GM19043 (cell line): ENCODE measurements at regions not wholly inside any gene's neighbourhood (a gene's known extent, or its start where the extent isn't known, plus 50 kb on each side); places are given as distances from the start of the nearest gene placed in this dataset.
"Not testable (repeated sequence)": the region's sequence is repeated elsewhere in the genome, so short reads cannot be mapped to it uniquely, and the experiment has no call there.

Experiments used
- ATAC-seq: cut with Tn5 transposase; IDR thresholded peaks from one replicate; pipeline ENCODE4 v1.9.1; 2021; ENCODE audit warnings: low read depth; ENCODE audit not compliant: unreplicated experiment

DNA sequence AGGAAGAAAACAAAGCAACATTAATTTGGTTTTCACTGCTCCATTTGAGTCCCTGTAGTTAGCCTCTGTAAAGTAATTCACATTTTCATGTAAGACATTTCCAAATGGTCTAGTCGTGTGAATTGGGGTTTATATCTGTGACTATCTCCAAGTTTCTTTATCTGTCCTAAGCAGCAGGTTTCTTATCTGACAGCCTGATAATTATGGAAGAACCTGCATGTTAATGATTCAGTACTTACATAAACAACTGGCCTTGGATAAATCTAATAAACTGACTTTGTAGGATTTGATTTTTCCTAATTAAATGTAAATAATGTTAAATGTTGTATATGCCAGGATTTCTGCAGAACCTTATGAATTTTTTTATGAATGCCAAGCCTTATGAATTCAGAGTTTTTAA, 964.9 kb downstream of the NR2F1-AS1 start:
- no peak for ATAC-seq

GRCh38 chr5:92613546-92613945, 967.5 kb downstream of the NR2F1-AS1 start:
- ATAC-seq = no peak

DNA sequence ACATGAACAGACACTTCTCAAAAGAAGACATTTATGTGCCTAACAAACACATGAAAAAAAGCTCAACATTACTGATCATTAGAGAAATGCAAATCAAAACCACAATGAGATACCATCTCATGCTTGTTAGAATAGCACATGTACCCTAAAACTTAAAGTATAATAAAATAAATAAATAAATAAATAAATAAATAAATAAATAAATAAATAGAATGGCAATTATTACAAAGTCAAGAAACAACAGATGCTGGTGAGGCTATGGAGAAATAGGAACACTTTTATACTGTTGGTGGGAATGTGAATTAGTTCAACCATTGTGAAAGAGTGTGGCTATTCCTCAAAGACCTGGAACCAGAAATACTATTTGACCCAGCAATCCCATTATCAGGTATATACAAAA, 970.6 kb downstream of the NR2F1-AS1 start:
- ATAC-seq = not testable (repeated sequence)

DNA sequence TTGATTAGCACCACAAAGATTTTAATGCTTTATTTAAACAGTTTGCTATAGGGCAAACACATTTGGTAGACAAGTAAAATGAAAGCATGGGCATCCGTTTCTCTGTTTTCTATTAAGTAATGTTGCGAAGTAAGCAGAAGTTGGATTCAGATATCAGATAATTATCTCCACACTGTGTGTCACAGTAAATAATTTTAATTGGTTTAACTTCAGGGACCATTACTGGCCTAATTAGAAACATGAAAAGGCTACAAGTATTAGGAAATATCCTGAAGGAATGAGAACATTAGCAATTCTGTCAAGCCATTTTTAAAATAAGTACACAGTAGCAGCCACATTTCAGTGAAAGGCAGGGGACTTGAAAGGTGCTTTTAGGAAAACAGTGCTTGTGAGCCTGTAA, 975.4 kb downstream of the NR2F1-AS1 start:
- no peak for ATAC-seq

GRCh38 chr5:92599217-92599810, 981.7 kb downstream of the NR2F1-AS1 start:
- ATAC-seq = no peak

DNA sequence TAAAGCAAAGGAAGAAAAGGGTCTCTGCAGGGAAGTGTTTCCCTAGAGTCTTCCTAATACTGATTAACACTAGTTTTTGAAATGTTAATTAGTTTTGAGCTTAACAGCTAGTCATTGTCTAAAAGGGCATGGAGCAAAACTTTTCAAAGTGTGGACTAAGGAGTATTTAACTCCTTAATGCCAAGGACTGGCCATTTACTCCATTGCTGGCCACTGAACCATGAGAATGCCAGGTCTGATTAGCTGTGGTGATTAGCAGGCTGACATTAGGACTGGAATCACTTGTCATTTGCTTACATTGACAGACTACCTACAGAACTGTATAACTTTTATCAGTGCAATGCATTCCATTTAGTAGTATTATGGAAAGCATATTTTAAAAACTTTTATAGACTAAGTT, 987.0 kb downstream of the NR2F1-AS1 start:
- no peak for ATAC-seq

DNA sequence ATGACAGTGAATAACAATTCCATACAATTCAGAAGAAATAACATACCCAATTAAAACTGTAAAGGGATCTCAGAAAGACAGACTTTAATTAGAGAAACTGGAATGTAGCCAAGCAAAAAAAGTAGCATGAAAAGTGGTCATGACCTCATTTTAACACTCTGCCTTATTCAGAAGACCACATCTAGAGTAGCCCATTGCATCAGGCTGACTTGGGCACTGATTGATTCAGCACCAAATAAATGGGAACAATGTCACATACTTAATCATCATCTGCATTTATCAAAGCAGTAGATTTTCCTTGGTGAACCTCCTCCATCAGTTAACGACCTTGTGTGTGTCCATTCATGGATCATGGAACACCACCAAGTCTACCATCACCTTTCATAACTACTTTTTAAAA, 992.1 kb downstream of the NR2F1-AS1 start:
- ATAC-seq = no peak

DNA sequence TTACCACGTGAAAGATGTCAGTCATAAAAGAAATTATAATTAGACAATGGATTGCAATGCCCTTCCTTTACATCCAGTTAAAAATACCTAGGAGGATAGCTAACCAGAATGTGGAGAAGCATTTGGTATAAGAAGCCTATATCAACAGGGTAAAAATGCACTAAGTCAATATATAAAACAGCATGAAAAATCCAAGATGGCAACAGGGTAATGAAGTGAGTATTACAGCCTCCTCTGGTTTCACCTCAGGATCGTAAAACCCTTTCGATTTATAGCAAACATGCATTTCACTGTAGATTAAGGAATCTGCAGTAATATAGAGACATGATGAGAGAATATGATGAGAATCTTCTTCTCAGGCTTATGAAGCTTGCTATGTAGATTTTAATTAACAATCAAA, 999.3 kb downstream of the NR2F1-AS1 start:
- ATAC-seq = no peak

DNA sequence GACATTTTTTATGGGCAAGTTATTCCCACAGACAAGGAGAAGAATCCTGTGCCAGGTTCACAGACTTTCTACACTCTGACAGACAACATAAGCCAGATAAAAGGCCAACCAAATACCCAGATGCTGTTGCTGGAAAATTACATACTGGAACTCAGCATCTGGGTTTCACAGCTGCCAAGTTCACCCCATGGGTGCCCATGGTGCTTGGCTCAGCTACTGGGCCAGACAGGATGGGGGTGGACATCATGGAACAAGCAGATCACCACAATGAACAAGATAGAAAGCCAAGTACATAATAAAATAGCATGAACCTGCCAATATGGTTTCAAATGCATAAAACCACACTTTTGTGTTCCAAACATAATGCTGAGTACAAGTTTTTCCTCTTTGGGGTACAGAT, 999.8 kb downstream of the NR2F1-AS1 start:
- ATAC-seq = no peak

DNA sequence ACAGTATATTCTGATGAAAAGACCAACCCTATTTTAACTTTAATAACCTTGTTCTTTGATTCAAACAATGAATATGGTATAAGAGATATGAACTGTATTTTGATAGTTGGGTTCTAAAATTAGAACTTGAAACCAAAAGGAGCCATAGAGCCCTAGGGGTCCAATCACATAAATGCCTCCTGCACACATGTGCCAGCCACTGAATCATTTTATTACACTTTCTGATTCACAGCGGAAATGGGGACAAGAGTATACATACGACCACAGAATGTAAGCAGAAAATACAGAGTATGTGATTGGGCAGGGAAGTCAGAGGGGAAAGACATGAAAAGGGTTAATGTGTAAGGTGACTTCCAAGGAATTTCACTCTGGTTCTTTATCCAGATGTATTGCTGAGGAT, 1000.2 kb downstream of the NR2F1-AS1 start:
- ATAC-seq = no peak

DNA sequence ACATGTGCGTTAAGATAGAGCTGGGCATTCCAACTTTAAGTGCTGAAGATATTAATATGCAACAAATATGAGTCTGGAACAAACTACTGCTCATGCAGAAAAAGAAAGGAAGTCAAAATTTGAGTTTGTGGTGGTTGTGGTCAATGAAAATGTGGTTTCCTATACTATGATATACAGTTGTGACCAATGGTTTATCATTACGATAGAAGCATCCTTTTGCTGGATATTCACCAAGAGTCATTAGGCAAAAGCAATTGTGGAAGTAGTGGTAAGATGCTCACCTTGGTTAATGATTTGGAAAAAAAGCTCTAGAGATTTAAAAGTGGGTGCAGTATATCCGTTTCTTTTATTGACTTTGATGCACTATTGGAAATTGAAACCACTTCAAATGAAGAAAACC, 1007.0 kb downstream of the NR2F1-AS1 start:
- ATAC-seq = no peak

DNA sequence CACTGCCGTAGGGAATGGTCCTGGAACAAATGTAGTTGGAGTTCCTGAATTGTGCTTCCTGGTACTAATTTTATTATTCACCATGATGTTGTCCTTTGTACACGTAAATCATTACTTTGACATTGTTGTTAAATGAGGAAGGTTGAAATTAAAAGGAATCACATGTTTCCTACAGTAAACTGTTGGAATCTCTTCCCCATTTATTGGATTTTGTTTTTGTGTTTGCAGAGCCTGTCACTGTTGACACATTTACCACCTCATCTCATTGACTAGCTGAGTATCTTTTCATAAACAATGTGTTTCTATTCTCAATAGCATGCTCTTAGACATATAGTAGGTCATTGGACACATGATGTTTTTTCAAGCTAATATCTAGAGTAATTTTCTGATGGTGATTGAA, 1012.5 kb downstream of the NR2F1-AS1 start:
- ATAC-seq = no peak

DNA sequence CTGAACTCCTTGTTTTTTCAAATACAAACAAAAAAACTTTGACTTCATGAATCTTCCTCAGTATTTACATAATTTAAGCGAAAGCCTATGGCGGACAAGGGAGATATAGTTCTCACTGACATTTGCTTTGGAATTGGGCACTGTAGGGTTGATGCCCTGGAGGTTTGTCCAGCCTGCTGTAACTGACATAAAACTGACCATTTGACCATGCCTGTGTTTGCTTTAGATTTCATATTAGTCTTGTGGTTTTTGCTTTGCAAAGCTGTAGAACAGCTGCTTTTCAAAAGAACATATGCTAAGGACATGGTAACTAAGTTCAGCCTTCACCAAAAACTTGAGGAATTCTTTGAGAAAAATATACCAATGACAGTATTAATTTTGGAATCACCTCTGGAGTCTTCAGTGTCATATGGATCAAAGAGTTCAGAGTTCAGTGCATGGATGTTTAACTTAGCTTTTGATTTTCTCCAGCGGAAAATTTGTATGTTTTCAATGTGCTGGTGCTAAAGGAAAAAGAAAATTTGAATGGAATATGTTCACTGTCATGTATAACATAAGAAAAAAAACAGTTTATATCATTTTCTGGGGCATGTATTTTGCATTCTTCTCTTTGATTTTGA, 1013.1 kb downstream of the NR2F1-AS1 start:
- ATAC-seq = no peak

DNA sequence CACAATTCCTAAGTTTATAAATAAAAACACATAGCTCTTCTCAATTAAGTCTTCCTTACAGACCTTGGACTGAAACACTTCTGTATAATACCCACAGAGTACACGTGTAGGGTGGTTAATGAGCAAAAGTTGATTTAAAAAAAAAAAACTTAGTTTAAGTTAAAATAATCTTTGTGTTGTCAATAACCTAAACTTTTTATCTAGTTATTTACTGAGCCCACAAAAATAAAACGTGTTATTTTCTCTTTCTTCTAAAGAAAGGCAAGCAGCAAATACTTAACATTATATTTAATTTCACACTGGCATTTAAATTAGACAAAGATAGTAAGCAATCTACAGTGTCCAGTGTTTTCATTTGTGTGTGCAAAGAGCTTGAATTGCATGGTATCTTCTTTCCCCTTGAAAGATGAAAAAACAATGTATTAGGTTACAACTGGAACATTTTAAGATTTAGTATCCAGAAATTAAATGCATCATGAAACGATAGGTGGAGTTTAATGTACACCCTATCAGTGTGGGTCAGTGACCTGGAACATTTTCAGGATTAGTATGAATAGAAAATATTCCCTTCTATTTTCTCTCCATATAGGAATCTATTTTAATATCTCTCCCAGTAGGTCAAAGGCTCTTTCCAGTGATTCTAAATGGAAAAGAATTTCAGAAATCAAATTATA, 1014.8 kb downstream of the NR2F1-AS1 start:
- ATAC-seq = no peak

- no peak for ATAC-seq
Observed at GRCh38 chr5:92565673-92566072, 1015.3 kb downstream of the NR2F1-AS1 start.

- no peak for ATAC-seq
Observed at GRCh38 chr5:92562065-92562464, 1019.0 kb downstream of the NR2F1-AS1 start.

DNA sequence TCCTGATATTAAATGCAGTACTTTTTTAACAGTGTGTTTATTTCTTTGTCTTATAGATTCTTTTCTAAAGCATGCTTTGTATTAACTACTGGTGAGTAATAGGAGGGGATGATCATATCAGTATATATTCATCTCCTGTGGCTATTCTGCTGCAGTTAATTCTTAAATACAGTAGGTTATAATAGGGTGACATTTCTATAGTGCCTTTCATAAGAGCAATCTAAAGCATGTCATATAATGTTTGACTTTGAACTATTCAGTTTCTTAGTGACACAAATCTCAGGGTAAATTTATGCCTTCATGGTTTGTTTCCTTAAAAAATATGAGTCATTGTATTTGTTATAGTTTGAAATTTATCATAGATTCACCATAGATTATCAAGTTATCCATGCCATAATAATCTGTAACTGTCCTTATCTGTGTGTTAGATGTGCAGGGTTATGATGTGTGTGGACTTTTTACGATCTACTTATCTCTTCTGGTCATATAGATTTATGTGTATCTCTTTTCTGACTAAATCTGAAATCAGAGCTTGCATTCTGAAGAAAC, 1019.5 kb downstream of the NR2F1-AS1 start:
- ATAC-seq = no peak

DNA sequence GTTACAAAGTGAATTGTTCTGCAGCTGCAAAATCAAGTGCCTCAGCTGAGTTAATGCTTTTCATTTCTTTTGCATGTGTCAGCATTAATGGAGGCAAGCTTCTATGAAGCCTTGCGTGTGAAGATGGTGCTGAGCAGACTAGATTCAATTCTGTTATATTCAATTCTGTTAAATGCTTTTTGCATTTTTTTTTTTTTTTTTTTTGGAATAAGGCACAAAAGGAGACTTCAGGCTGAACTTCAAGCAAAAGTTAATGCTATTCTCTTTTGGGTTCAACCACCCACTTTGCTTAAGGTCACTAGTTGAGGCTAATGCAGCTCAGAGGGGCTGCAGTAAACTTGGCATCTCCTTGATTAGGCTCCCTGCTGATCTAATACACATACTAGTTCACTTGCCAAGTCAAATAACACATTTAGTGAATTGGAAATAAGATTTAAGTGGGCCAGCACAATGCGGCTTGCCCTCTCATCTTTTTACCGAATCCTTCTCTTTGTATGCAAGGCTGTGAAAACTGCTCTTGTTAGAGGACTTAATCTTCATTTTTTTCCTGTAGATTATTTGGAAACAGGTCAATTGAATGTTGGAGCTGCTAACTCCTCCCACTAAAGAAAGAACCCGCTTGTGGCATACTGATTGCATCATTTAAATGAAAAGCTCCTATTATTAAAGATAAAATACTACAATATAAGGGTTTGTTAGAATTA, 1020.2 kb downstream of the NR2F1-AS1 start:
- no peak for ATAC-seq

- ATAC-seq = no peak
Observed at GRCh38 chr5:92559781-92560180, 1021.2 kb downstream of the NR2F1-AS1 start.

GRCh38 chr5:92559331-92559730, 1021.7 kb downstream of the NR2F1-AS1 start:
- ATAC-seq = no peak

GRCh38 chr5:92556747-92557146, 1024.3 kb downstream of the NR2F1-AS1 start:
- no peak for ATAC-seq
